SK-N-SH (cell line): ENCODE measurements at regions not wholly inside any gene's neighbourhood (a gene's known extent, or its start where the extent isn't known, plus 50 kb on each side); places are given as distances from the start of the nearest gene placed in this dataset.

Source experiments
- CHD2 ChIP-seq: fragments of 150-350 bp; IDR thresholded peaks from 2 replicates; pipeline ENCODE4 v1.6.1; 2018; ENCODE audit warnings: low read length; ENCODE audit not compliant: partially characterized antibody
- NRF1 ChIP-seq: IDR thresholded peaks from 2 replicates; pipeline ENCODE4 v1.6.1; 2012; ENCODE audit warnings: low read depth, mild to moderate bottlenecking, low read length
- POLR2AphosphoS5 ChIP-seq: IDR thresholded peaks from 2 replicates; pipeline ENCODE4 v1.6.1; 2012; ENCODE audit warnings: low read depth, low read length
- RCOR1 ChIP-seq: fragments of 150-350 bp; IDR thresholded peaks from 2 replicates; pipeline ENCODE4 v1.6.1; 2017; ENCODE audit warnings: antibody characterized with exemption, low read length
- RFX5 ChIP-seq: IDR thresholded peaks from 2 replicates; pipeline ENCODE4 v1.6.1; 2012; ENCODE audit warnings: mild to moderate bottlenecking, improper control_type of control experiment, low read length
- TEAD4 ChIP-seq: IDR thresholded peaks from 2 replicates; pipeline ENCODE4 v1.4.0; 2012; ENCODE audit warnings: mild to moderate bottlenecking, borderline replicate concordance; ENCODE audit not compliant: insufficient read depth
- YY1 ChIP-seq: IDR thresholded peaks from 2 replicates; pipeline ENCODE4 v1.4.0; 2012; ENCODE audit warnings: low read depth, mild to moderate bottlenecking
- TF ChIP-seq, protein P1 (sequence below): fragments of 200-600 bp; sonication (generic); IDR thresholded peaks from 2 replicates; pipeline ENCODE4 v1.6.1; 2017; ENCODE audit warnings: antibody characterized with exemption, mild to moderate bottlenecking, moderate library complexity
- TF ChIP-seq, protein P2 (sequence below): IDR thresholded peaks from 2 replicates; pipeline ENCODE4 v1.6.1; 2012; ENCODE audit warnings: mild to moderate bottlenecking, low read depth, low read length, moderate library complexity

DNA sequence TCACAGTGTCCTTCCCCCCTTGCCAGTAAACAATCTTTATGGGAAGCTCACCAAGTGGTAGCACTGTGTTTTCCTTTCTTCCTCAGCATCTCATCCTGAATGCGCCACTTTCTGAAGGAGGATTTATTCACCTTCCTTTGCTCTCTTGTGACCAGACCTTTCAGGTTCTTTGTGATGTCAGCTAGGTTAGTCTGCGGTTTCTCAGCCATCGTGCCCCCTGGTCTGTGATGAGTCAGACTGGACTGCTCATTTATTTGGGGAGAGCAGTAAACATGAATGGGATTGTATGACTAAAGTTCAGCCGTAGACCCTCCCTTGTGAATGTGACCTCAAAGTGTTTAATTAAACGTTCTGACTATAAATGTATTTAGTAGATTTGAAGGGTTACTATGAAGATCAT is 235.1 kb upstream of the CELF2 start:
- TF ChIP-seq CHD2 (no peak), POLR2AphosphoS5 (no peak), RFX5 (no peak), NRF1 (no peak), TEAD4 (no peak), RCOR1 (no peak), YY1 (no peak)
- TF ChIP-seq, protein P1, sequence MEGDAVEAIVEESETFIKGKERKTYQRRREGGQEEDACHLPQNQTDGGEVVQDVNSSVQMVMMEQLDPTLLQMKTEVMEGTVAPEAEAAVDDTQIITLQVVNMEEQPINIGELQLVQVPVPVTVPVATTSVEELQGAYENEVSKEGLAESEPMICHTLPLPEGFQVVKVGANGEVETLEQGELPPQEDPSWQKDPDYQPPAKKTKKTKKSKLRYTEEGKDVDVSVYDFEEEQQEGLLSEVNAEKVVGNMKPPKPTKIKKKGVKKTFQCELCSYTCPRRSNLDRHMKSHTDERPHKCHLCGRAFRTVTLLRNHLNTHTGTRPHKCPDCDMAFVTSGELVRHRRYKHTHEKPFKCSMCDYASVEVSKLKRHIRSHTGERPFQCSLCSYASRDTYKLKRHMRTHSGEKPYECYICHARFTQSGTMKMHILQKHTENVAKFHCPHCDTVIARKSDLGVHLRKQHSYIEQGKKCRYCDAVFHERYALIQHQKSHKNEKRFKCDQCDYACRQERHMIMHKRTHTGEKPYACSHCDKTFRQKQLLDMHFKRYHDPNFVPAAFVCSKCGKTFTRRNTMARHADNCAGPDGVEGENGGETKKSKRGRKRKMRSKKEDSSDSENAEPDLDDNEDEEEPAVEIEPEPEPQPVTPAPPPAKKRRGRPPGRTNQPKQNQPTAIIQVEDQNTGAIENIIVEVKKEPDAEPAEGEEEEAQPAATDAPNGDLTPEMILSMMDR, result no peak
- TF ChIP-seq, protein P2, sequence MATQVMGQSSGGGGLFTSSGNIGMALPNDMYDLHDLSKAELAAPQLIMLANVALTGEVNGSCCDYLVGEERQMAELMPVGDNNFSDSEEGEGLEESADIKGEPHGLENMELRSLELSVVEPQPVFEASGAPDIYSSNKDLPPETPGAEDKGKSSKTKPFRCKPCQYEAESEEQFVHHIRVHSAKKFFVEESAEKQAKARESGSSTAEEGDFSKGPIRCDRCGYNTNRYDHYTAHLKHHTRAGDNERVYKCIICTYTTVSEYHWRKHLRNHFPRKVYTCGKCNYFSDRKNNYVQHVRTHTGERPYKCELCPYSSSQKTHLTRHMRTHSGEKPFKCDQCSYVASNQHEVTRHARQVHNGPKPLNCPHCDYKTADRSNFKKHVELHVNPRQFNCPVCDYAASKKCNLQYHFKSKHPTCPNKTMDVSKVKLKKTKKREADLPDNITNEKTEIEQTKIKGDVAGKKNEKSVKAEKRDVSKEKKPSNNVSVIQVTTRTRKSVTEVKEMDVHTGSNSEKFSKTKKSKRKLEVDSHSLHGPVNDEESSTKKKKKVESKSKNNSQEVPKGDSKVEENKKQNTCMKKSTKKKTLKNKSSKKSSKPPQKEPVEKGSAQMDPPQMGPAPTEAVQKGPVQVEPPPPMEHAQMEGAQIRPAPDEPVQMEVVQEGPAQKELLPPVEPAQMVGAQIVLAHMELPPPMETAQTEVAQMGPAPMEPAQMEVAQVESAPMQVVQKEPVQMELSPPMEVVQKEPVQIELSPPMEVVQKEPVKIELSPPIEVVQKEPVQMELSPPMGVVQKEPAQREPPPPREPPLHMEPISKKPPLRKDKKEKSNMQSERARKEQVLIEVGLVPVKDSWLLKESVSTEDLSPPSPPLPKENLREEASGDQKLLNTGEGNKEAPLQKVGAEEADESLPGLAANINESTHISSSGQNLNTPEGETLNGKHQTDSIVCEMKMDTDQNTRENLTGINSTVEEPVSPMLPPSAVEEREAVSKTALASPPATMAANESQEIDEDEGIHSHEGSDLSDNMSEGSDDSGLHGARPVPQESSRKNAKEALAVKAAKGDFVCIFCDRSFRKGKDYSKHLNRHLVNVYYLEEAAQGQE, result no peak
